ENCODE measurements at regions not wholly inside any gene's neighbourhood (a gene's known extent, or its start where the extent isn't known, plus 50 kb on each side); places are given as distances from the start of the nearest gene placed in this dataset.

- POLR2A ChIA-PET: no interaction called here
- no peak overlapping the region for H3K27ac Mint-ChIP-seq
- no peaks in the 10 kb centered on the region for H3K36me3 ChIP-seq (ENCODE audit: insufficient read depth, low read length)
- no peaks in the 10 kb centered on the region for H3K4me1 Mint-ChIP-seq (ENCODE audit: low read depth)
- ATAC-seq (ENCODE audit: poor library complexity): no peak
- no peak for TF ChIP-seq CTCF (IDR thresholded peaks at IDR 0.05)
- no peak overlapping the region for H3K4me3 ChIP-seq (ENCODE audit: low read length)
- H3K27me3 ChIP-seq (ENCODE audit: control insufficient read depth in 1 of 2, insufficient read depth in 2 of 2, low read length in 2 of 2): no peaks in the 10 kb centered on the region
- no peaks in the 10 kb centered on the region for H3K27me3 Mint-ChIP-seq
- no peaks in the 10 kb centered on the region for H3K4me1 ChIP-seq (ENCODE audit: insufficient read depth, low read length)
- H3K9me3 Mint-ChIP-seq: peaks cover 2% of the 10 kb centered on the region
- CTCF ChIA-PET: no interaction called here
- intact Hi-C loops (cut with DNase I, micrococcal nuclease): no loop called here
- DNase-seq: no peak
- no peaks in the 10 kb centered on the region for H3K36me3 Mint-ChIP-seq (ENCODE audit: low read depth)
- peaks cover 0 to 3% of the 10 kb centered on the region in 2 experiments for H3K9me3 ChIP-seq (ENCODE audit: control insufficient read depth in 1 of 2, insufficient read depth in 1 of 2, low read length in 2 of 2)
- no peak overlapping the region for H3K4me3 Mint-ChIP-seq
- H3K27ac ChIP-seq (ENCODE audit: low read depth in 1 of 2, low read length in 2 of 2): no peak overlapping the region
These were observed 1028.1 kb downstream of the C4orf33 start for GRCh38 chr4:130124066-130124465.

GRCh38 chr4:130125467-130125866, 1029.5 kb downstream of the C4orf33 start:
- ATAC-seq (ENCODE audit: poor library complexity) (no peak), DNase-seq (no peak)
- Histone ChIP-seq H3K9me3 (ENCODE audit: control insufficient read depth in 1 of 2, insufficient read depth in 1 of 2, low read length in 2 of 2) (peaks cover 0 to 3% of the 10 kb centered on the region in 2 experiments), H3K4me3 (ENCODE audit: low read length) (no peak overlapping the region), H3K27me3 (ENCODE audit: control insufficient read depth in 1 of 2, insufficient read depth in 2 of 2, low read length in 2 of 2) (no peaks in the 10 kb centered on the region), H3K27ac (ENCODE audit: low read depth in 1 of 2, low read length in 2 of 2) (no peak overlapping the region), H3K4me1 (ENCODE audit: insufficient read depth, low read length) (no peaks in the 10 kb centered on the region), H3K36me3 (ENCODE audit: insufficient read depth, low read length) (no peaks in the 10 kb centered on the region)
- POLR2A ChIA-PET: no interaction called here
- Mint-ChIP-seq H3K4me3 (no peak overlapping the region), H3K9me3 (peaks cover 2% of the 10 kb centered on the region), H3K27me3 (no peaks in the 10 kb centered on the region), H3K36me3 (ENCODE audit: low read depth) (no peaks in the 10 kb centered on the region), H3K4me1 (ENCODE audit: low read depth) (no peaks in the 10 kb centered on the region), H3K27ac (no peak overlapping the region)
- CTCF ChIA-PET: no interaction called here
- no peak for TF ChIP-seq CTCF (IDR thresholded peaks at IDR 0.05)
- intact Hi-C loops (cut with DNase I, micrococcal nuclease): no loop called here

GRCh38 chr4:130127297-130127696, 1031.3 kb downstream of the C4orf33 start:
- no peaks in the 10 kb centered on the region for H3K27me3 Mint-ChIP-seq
- DNase-seq: no peak
- Histone ChIP-seq H3K27ac (ENCODE audit: low read depth in 1 of 2, low read length in 2 of 2) (no peak overlapping the region), H3K4me3 (ENCODE audit: low read length) (no peak overlapping the region), H3K27me3 (ENCODE audit: control insufficient read depth in 1 of 2, insufficient read depth in 2 of 2, low read length in 2 of 2) (no peaks in the 10 kb centered on the region), H3K4me1 (ENCODE audit: insufficient read depth, low read length) (no peaks in the 10 kb centered on the region), H3K36me3 (ENCODE audit: insufficient read depth, low read length) (no peaks in the 10 kb centered on the region), H3K9me3 (ENCODE audit: control insufficient read depth in 1 of 2, insufficient read depth in 1 of 2, low read length in 2 of 2) (peaks cover 0 to 5% of the 10 kb centered on the region in 2 experiments)
- no peaks in the 10 kb centered on the region for H3K4me1 Mint-ChIP-seq (ENCODE audit: low read depth)
- intact Hi-C loops (cut with DNase I, micrococcal nuclease): no loop called here
- H3K27ac Mint-ChIP-seq: no peak overlapping the region
- POLR2A ChIA-PET: no interaction called here
- CTCF ChIA-PET: no interaction called here
- ATAC-seq (ENCODE audit: poor library complexity): no peak
- no peak for TF ChIP-seq CTCF (IDR thresholded peaks at IDR 0.05)
- peaks cover 3% of the 10 kb centered on the region for H3K9me3 Mint-ChIP-seq
- H3K4me3 Mint-ChIP-seq: no peak overlapping the region
- H3K36me3 Mint-ChIP-seq (ENCODE audit: low read depth): no peaks in the 10 kb centered on the region

Measured in CD4-positive, alpha-beta T cell (primary cell).